Testis (tissue), 2 donors: ENCODE measurements at regions not wholly inside any gene's neighbourhood (a gene's known extent, or its start where the extent isn't known, plus 50 kb on each side); places are given as distances from the start of the nearest gene placed in this dataset.

ENCODE experiments used
- CTCF ChIP-seq, 3 experiments: fragments of 450-650 bp in 2 of 3; fragments of 200-600 bp in 1 of 3; sonication (generic) in 1 of 3; IDR thresholded peaks; one replicate each; pipeline ENCODE4 v1.5.1; 2016 to 2019; ENCODE audit warnings: antibody characterized with exemption in 3 of 3, mild to moderate bottlenecking in 2 of 3, moderate library complexity in 1 of 3
- POLR2A ChIP-seq: fragments of 450-650 bp; IDR thresholded peaks from one replicate; pipeline ENCODE4 v1.6.1; 2017; ENCODE audit warnings: antibody characterized with exemption, mild to moderate bottlenecking, moderate library complexity

- no peak for TF ChIP-seq CTCF (IDR thresholded peaks at IDR 0.05)
- TF ChIP-seq POLR2A = no peak
Observed at GRCh38 chr4:11597506-11597905, 168.8 kb upstream of the HS3ST1 start.
